Stimulated activated memory B cell treated with anti-CD40 and anti-IgM and Interleukin-4, amounts not matched to agents 10 μg/mL and 1 μg/mL and 100 μg/mL, for 72 hours (primary cell): ENCODE measurements at regions not wholly inside any gene's neighbourhood (a gene's known extent, or its start where the extent isn't known, plus 50 kb on each side); places are given as distances from the start of the nearest gene placed in this dataset.
"Not testable (repeated sequence)": the region's sequence is repeated elsewhere in the genome, so short reads cannot be mapped to it uniquely, and the experiment has no call there.

ENCODE experiments used
- ATAC-seq: fragments of 150-1000 bp; cut with Tn5 transposase; 2 replicates; pipeline ENCODE4 v1.10.0; 2021
- H3K27ac Mint-ChIP-seq: one replicate; pipeline ENCODE4 v1.8.0; 2022; ENCODE audit warnings: mild to moderate bottlenecking, mixed read lengths
- H3K27me3 Mint-ChIP-seq: one replicate; pipeline ENCODE4 v1.8.0; 2022; ENCODE audit warnings: mixed read lengths
- H3K36me3 Mint-ChIP-seq: one replicate; pipeline ENCODE4 v1.8.0; 2022; ENCODE audit warnings: mixed read lengths
- H3K4me1 Mint-ChIP-seq: one replicate; pipeline ENCODE4 v1.8.0; 2022; ENCODE audit warnings: mixed read lengths
- H3K4me3 Mint-ChIP-seq: one replicate; pipeline ENCODE4 v1.8.0; 2022; ENCODE audit warnings: mild to moderate bottlenecking, moderate library complexity, mixed read lengths
- H3K9me3 Mint-ChIP-seq: one replicate; pipeline ENCODE4 v1.8.0; 2022; ENCODE audit warnings: mixed read lengths

DNA sequence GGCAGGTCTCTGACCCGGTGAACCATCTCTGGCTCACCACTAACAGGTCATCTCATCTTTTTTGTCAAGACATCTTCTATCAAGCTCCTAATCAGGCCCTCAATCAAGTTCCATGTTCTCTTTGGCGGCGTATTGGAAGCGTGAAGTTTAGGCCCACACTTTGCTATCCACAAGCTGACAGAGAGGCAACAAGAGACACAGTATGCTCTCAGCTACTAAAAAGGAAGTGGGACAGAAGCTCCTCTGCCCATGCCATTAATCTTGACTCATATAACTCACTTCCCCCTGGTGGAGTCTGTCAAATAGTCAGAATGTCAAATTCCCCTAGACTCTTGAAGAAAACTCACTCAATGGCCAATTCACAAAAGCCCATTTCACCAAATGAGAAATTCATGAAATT lies 77.6 kb upstream of the TMC1 start:
- H3K27me3 Mint-ChIP-seq, result no peaks in the 10 kb centered on the region
- no peaks in the 10 kb centered on the region for H3K9me3 Mint-ChIP-seq
- peak overlapping the region; percentile 28 for H3K27ac Mint-ChIP-seq
- H3K36me3 Mint-ChIP-seq, result no peaks in the 10 kb centered on the region
- no peak overlapping the region for H3K4me3 Mint-ChIP-seq
- H3K4me1 Mint-ChIP-seq, result peaks cover 44% of the 10 kb centered on the region
- peak; percentile 93 for ATAC-seq

DNA sequence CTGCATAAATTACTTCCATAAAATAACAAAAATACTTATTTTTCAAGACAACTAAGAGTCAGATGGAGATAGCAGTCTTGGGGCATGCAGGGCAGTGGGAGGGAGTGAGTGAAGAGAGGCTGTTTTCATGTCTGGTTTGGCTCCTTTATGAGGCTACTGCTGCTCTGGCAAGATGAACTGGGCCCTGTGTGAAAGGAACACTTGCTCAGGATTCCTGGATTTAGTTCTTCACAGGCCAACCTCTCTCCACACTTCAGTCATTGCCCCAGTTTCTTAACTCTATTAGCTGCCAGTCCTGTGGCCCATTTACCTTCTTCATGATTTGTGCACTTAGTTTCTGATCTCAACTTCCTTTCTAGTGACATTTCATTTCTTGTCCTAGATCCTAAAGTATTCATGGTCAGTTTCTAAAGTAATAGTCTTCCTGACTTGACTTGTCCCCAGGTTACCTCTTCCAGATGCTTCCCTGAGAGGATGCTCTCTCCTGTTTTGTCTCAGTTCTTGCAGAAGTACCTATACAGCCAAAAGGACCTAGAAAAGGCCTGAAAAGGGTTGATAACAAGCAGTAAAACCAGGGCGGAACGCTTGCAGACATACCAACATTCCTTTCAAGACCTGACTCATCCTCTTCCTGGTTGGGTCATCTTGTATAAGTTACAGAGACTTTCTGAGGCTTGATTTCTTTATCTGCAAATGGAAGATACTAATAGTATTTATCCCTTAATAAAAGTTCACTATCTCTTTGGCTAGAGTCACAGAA lies 77.0 kb upstream of the ZFAND5 start:
- H3K4me3 Mint-ChIP-seq, result no peak overlapping the region
- no peaks in the 10 kb centered on the region for H3K27me3 Mint-ChIP-seq
- ATAC-seq, result no peak
- H3K27ac Mint-ChIP-seq, result no peak overlapping the region
- H3K4me1 Mint-ChIP-seq, result peaks cover 44% of the 10 kb centered on the region
- H3K36me3 Mint-ChIP-seq, result no peaks in the 10 kb centered on the region
- H3K9me3 Mint-ChIP-seq, result no peaks in the 10 kb centered on the region

DNA sequence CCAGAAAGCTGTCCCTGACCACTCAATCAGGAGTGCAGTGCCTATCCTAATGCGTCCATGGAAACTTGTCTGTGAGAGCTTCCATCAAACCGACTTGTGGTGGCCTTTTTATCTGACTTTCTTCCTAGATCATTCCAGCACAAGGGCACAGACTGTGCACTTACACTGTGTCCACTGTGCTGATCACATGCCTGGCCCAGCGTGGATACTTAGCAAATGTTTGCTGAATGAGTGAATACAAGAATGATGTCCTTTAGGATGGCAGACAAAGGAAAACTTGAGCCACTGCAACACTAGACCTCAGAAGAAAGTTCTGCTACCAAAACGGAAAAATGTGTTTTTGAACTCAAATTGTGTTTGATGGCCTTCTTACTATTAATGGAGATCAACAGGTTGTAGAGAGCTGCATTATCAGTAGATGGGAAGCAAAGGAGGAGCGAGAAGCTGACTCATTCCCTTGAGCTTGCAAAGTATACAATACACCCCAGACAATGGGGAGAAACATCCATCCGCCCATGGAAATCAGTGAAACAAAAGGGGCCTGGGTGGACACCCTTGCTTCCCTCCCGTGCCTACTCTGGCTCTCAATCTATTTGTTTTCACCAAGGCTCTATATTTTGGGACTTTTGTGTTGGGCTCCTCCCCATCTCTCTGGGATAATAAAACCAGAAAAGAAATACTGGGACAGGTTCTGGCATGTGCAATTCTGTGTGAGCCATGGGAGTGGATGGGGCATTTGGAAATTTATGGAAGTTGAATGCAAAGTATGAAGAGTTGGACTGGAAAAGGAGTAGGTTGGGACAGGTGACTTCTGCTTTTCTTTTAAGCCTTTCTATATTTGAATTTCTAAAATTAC lies 76.2 kb upstream of the ZFAND5 start:
- no peaks in the 10 kb centered on the region for H3K36me3 Mint-ChIP-seq
- no peaks in the 10 kb centered on the region for H3K27me3 Mint-ChIP-seq
- no peak for ATAC-seq
- H3K27ac Mint-ChIP-seq, result no peak overlapping the region
- no peaks in the 10 kb centered on the region for H3K9me3 Mint-ChIP-seq
- H3K4me3 Mint-ChIP-seq, result no peak overlapping the region
- peaks cover 44% of the 10 kb centered on the region for H3K4me1 Mint-ChIP-seq

DNA sequence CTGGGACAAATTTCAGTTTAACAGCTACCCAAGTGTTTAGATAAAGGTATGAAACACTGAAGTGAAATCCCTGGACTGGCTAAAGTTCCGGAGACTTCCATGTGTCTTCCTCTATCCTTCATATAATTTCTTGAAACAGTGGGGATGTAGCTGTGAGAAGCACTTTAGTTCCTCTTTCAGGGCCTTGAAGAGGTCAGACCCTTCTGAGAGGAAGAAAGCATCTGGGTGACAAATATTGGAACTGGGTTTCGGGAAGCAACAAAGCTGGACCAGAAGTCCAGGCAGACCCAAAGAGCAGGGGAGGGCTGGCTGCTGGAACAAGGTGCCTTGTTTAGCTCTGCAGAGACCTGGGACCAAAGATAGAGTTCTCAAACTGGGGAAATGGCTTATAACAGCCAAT lies 75.4 kb upstream of the ZFAND5 start:
- no peaks in the 10 kb centered on the region for H3K36me3 Mint-ChIP-seq
- ATAC-seq, result no peak
- no peaks in the 10 kb centered on the region for H3K27me3 Mint-ChIP-seq
- no peaks in the 10 kb centered on the region for H3K9me3 Mint-ChIP-seq
- no peak overlapping the region for H3K4me3 Mint-ChIP-seq
- H3K27ac Mint-ChIP-seq, result no peak overlapping the region
- peaks cover 37% of the 10 kb centered on the region for H3K4me1 Mint-ChIP-seq

DNA sequence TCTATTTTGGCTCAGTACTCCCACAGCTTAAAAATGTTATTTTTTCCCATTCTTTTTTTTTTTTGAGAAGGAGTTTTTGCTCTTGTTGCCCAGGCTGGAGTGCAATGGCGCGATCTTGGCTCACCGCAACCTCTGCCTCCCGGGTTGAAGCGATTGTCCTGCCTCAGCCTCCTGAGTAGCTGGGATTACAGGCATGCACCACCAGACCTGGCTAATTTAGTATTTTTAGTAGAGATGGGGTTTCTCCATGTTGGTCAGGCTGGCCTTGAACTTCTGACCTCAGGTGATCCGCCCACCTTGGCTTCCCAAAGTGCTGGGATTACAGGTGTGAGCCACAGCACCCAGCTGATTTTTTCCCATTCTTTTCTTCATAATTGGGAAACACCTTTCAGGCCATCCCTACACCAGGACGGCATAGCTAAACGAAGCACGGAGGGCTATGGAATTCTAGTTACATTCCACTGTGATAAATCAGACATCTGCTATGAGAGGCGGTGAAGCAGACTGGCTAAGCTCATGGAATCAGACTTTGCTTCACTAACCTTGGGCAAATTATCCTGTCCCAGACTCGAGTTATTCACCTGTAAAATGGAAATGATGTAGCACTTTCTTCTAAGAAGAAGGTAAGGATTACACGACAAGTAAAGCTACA lies 68.7 kb upstream of the ZFAND5 start:
- H3K9me3 Mint-ChIP-seq, ATAC-seq, H3K36me3 Mint-ChIP-seq, H3K27me3 Mint-ChIP-seq, H3K27ac Mint-ChIP-seq, H3K4me3 Mint-ChIP-seq, H3K4me1 Mint-ChIP-seq: not testable (repeated sequence)

GRCh38 chr9:72431036-72431435 lies 66.0 kb upstream of the ZFAND5 start:
- H3K36me3 Mint-ChIP-seq, result no peaks in the 10 kb centered on the region
- no peak overlapping the region for H3K27ac Mint-ChIP-seq
- H3K9me3 Mint-ChIP-seq, result no peaks in the 10 kb centered on the region
- no peaks in the 10 kb centered on the region for H3K27me3 Mint-ChIP-seq
- ATAC-seq, result no peak
- H3K4me3 Mint-ChIP-seq, result no peak overlapping the region
- H3K4me1 Mint-ChIP-seq, result no peaks in the 10 kb centered on the region

DNA sequence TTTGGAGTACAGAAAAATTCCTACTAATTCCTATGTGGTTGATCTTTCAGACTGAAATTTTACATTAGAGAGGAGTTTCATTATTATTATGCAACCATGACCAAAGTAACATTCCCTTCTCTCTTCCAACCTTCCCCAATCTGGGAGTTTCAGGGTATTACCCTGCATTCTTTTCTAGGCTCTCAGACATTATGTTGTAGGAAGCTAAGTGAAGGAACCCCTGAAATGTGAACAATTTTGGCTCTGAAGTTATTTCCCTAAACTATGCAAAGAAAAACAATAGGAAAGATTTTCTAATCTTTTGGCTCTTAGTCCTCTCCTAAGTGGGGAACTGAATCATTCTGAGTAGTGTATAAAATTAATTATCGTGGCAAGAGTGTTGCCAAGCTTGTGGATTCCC lies 63.3 kb upstream of the ZFAND5 start:
- H3K27me3 Mint-ChIP-seq, result no peaks in the 10 kb centered on the region
- no peak overlapping the region for H3K27ac Mint-ChIP-seq
- no peaks in the 10 kb centered on the region for H3K9me3 Mint-ChIP-seq
- H3K4me3 Mint-ChIP-seq, result no peak overlapping the region
- H3K36me3 Mint-ChIP-seq, result no peaks in the 10 kb centered on the region
- no peaks in the 10 kb centered on the region for H3K4me1 Mint-ChIP-seq
- no peak for ATAC-seq

DNA sequence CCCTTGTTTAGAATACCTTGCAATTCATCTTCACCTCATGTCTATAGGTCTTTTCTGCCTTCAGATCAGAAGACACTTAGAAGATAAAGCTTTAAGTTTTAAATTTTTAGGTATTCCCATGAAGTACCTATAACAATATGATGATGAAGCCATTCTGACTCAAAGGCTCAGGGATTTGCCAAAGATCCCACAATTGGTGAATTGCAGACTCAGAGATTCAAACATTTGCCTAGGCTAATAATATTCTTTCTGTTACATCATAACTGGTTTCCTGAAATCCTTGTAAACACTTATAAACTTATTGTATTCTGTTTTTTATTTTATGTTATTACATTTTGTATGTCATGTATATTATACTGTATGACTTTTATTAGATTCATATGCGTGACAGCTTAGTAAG lies 62.8 kb upstream of the ZFAND5 start:
- no peaks in the 10 kb centered on the region for H3K9me3 Mint-ChIP-seq
- H3K27me3 Mint-ChIP-seq, result no peaks in the 10 kb centered on the region
- H3K36me3 Mint-ChIP-seq, result no peaks in the 10 kb centered on the region
- no peaks in the 10 kb centered on the region for H3K4me1 Mint-ChIP-seq
- H3K4me3 Mint-ChIP-seq, result no peak overlapping the region
- no peak overlapping the region for H3K27ac Mint-ChIP-seq
- no peak for ATAC-seq

DNA sequence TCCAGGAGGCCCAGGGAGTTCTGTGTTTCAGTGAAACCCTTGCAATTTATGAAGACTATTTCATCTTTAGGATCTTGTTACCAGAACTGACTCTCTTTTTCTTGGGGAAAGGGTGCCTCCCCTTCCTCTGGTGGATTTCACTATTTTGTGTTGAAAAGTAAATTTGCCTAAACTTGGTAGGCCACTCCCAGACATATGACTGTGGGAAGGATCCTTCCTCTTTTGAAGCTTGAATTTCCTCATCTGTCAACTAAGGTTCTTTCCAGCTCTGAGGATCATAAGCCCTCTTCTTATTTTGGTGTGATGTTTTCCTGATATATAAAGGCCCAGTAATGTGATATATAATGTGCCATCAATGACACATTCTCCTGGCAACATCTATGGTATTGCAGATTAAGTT lies 59.1 kb upstream of the ZFAND5 start:
- ATAC-seq, result no peak
- no peak overlapping the region for H3K27ac Mint-ChIP-seq
- H3K4me1 Mint-ChIP-seq, result no peaks in the 10 kb centered on the region
- H3K27me3 Mint-ChIP-seq, result no peaks in the 10 kb centered on the region
- no peak overlapping the region for H3K4me3 Mint-ChIP-seq
- H3K9me3 Mint-ChIP-seq, result no peaks in the 10 kb centered on the region
- H3K36me3 Mint-ChIP-seq, result no peaks in the 10 kb centered on the region

DNA sequence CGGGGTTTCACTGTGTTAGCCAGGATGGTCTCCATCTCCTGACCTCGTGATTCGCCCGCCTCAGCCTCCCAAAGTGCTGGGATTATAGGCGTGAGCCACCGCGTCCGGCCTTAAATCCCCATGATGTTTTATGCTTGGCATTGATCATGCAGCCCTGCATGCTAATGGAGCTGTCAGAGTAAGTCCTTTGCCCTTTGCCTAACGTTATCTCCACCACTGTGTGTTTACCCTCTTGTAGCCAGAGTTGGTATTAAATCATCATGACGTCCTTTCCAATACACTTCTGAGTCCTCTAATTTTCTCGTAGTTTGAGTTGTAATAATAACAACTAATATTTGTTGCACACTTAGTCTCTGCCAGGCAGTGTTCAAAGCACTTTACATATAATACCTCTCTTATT lies 57.2 kb upstream of the ZFAND5 start:
- ATAC-seq, result no peak
- Mint-ChIP-seq H3K9me3 (no peaks in the 10 kb centered on the region), H3K36me3 (no peaks in the 10 kb centered on the region), H3K4me1 (no peaks in the 10 kb centered on the region), H3K27me3 (no peaks in the 10 kb centered on the region), H3K27ac (no peak overlapping the region), H3K4me3 (no peak overlapping the region)

- no peaks in the 10 kb centered on the region for H3K36me3 Mint-ChIP-seq
- ATAC-seq, result no peak
- H3K27ac Mint-ChIP-seq, result no peak overlapping the region
- no peaks in the 10 kb centered on the region for H3K4me1 Mint-ChIP-seq
- no peaks in the 10 kb centered on the region for H3K9me3 Mint-ChIP-seq
- H3K4me3 Mint-ChIP-seq, result no peak overlapping the region
- no peaks in the 10 kb centered on the region for H3K27me3 Mint-ChIP-seq
Measured at GRCh38 chr9:72420783-72421182, 55.8 kb upstream of the ZFAND5 start.

DNA sequence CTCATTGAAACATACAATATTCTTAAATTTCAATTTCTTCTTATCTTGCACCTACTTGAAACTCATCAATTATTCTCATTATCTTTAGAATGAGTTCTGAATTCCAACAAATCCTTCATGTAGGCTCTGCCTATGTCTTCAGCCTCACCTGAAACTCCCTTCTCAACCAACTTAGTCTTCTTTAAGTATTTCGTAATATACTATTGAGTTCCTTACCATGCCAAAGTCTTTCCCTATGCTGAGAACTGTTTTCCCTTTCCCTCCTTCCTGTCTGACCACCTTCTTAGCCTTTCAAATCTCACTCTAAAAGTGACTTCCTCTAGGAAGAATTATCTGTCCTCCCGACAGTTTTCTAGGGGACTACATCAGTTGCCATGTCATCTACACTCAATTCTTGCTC lies 50.9 kb upstream of the ZFAND5 start:
- no peaks in the 10 kb centered on the region for H3K9me3 Mint-ChIP-seq
- H3K4me1 Mint-ChIP-seq, result no peaks in the 10 kb centered on the region
- H3K27me3 Mint-ChIP-seq, result no peaks in the 10 kb centered on the region
- no peak for ATAC-seq
- H3K36me3 Mint-ChIP-seq, result no peaks in the 10 kb centered on the region
- no peak overlapping the region for H3K27ac Mint-ChIP-seq
- no peak overlapping the region for H3K4me3 Mint-ChIP-seq

GRCh38 chr9:72415163-72415562 lies 50.2 kb upstream of the ZFAND5 start:
- Mint-ChIP-seq H3K27me3 (no peaks in the 10 kb centered on the region), H3K4me3 (no peak overlapping the region), H3K27ac (no peak overlapping the region), H3K9me3 (no peaks in the 10 kb centered on the region), H3K36me3 (no peaks in the 10 kb centered on the region), H3K4me1 (no peaks in the 10 kb centered on the region)
- no peak for ATAC-seq
